AG08395 (cell line): ENCODE measurements at regions not wholly inside any gene's neighbourhood (a gene's known extent, or its start where the extent isn't known, plus 50 kb on each side); places are given as distances from the start of the nearest gene placed in this dataset.
A peak's percentile ranks its signal among the peaks of the same experiment; 100 is the strongest.

Source experiments
- DNase-seq: peaks from one replicate; pipeline ENCODE4 v3.0.0; 2012; ENCODE audit warnings: mixed read lengths, low spot score

GRCh38 chr2:128437204-128437565 is 118.5 kb upstream of the HS6ST1 start:
- no peak for DNase-seq

GRCh38 chr2:128438091-128438490 is 119.4 kb upstream of the HS6ST1 start:
- DNase-seq: no peak

- no peak for DNase-seq
Observed at GRCh38 chr2:128438586-128438985, 119.9 kb upstream of the HS6ST1 start.

GRCh38 chr2:128439031-128439790 is 120.5 kb upstream of the HS6ST1 start:
- DNase-seq: no peak

- no peak for DNase-seq
Observed at GRCh38 chr2:128439791-128440665, 121.4 kb upstream of the HS6ST1 start.

GRCh38 chr2:128440666-128441340 is 122.1 kb upstream of the HS6ST1 start:
- no peak for DNase-seq

GRCh38 chr2:128441341-128442052 is 122.8 kb upstream of the HS6ST1 start:
- no peak for DNase-seq

GRCh38 chr2:128442053-128442751 is 123.5 kb upstream of the HS6ST1 start:
- DNase-seq: no peak

GRCh38 chr2:128442891-128443302 is 124.2 kb upstream of the HS6ST1 start:
- no peak for DNase-seq

GRCh38 chr2:128444121-128444771 is 125.6 kb upstream of the HS6ST1 start:
- no peak for DNase-seq

- no peak for DNase-seq
Observed at GRCh38 chr2:128444816-128445522, 126.3 kb upstream of the HS6ST1 start.

- DNase-seq: no peak
Observed at GRCh38 chr2:128445523-128445900, 126.8 kb upstream of the HS6ST1 start.

- DNase-seq: no peak
Observed at GRCh38 chr2:128446049-128446873, 127.6 kb upstream of the HS6ST1 start.

GRCh38 chr2:128446874-128447537 is 128.3 kb upstream of the HS6ST1 start:
- no peak for DNase-seq

GRCh38 chr2:128447538-128447995 is 128.9 kb upstream of the HS6ST1 start:
- no peak for DNase-seq

- DNase-seq: no peak
Observed at GRCh38 chr2:128448331-128449225, 129.9 kb upstream of the HS6ST1 start.

GRCh38 chr2:128449226-128450061 is 130.8 kb upstream of the HS6ST1 start:
- peak; percentile 38 for DNase-seq
